Erythroblast (primary cell): ENCODE measurements at regions not wholly inside any gene's neighbourhood (a gene's known extent, or its start where the extent isn't known, plus 50 kb on each side); places are given as distances from the start of the nearest gene placed in this dataset.

ENCODE experiments used
- GATA1 ChIP-seq: IDR thresholded peaks from 2 replicates; pipeline ENCODE4 v1.6.1; 2011; ENCODE audit warnings: low read depth, mild to moderate bottlenecking, control low read depth, low read length, moderate library complexity
- POLR2A ChIP-seq: IDR thresholded peaks from 2 replicates; pipeline ENCODE4 v1.6.1; 2011; ENCODE audit warnings: mild to moderate bottlenecking, low read length

DNA sequence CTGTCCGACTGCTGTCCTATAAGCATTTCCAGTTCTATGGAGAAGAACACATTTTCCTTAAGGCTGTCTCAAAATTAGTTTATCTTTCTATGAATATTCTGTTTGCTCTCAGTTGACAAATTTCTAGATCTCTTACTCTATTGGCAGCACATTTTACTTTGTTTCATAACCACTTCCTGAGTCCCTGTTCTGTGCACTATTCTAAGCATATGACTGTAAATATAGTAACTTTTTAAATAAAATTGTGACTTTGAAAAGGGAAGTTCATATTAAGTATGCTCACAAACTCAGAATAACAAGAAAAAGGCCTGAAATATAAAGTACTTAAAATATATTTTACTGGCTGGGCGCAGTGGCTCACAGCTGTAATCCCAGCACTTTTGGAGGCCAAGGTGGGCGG is 56.5 kb upstream of the HTR2A start:
- TF ChIP-seq GATA1 (no peak), POLR2A (no peak)
